WERI-Rb-1 (cell line): ENCODE measurements at regions not wholly inside any gene's neighbourhood (a gene's known extent, or its start where the extent isn't known, plus 50 kb on each side); places are given as distances from the start of the nearest gene placed in this dataset.

Experiments
- DNase-seq: peaks from one replicate; pipeline ENCODE4 v3.0.0-alpha.2; 2020
- H3K27ac ChIP-seq: fragments of 250-450 bp; sonication (Bioruptor Pico); 2 replicates; pipeline ENCODE4 v1.5.1; 2020; ENCODE audit warnings: mild to moderate bottlenecking, moderate library complexity
- H3K27me3 ChIP-seq: fragments of 250-450 bp; sonication (Bioruptor Pico); 2 replicates; pipeline ENCODE4 v1.5.1; 2021; ENCODE audit warnings: mild to moderate bottlenecking, low read depth, moderate library complexity; ENCODE audit not compliant: insufficient read depth, severe bottlenecking
- H3K36me3 ChIP-seq: fragments of 250-450 bp; sonication (Bioruptor Pico); 2 replicates; pipeline ENCODE4 v1.5.1; 2020; ENCODE audit warnings: mild to moderate bottlenecking, moderate library complexity
- H3K4me3 ChIP-seq: 2 replicates; pipeline ENCODE4 v1.5.1; 2011; ENCODE audit warnings: low read depth, mild to moderate bottlenecking, control low read depth, low read length
- H3K9me3 ChIP-seq: fragments of 250-450 bp; sonication (Bioruptor Pico); 2 replicates; pipeline ENCODE4 v1.5.1; 2021; ENCODE audit warnings: mild to moderate bottlenecking, moderate library complexity; ENCODE audit not compliant: severe bottlenecking
- CTCF ChIP-seq: IDR thresholded peaks from 2 replicates; pipeline ENCODE4 v1.5.1; 2011; ENCODE audit warnings: low read depth, mild to moderate bottlenecking, control low read depth, inconsistent platforms, low read length

GRCh38 chr2:117485588-117485987 is 328.9 kb upstream of the DDX18 start:
- H3K27ac ChIP-seq: no peak overlapping the region
- H3K4me3 ChIP-seq: no peak overlapping the region
- no peak for TF ChIP-seq CTCF
- no peaks in the 10 kb centered on the region for H3K9me3 ChIP-seq
- peaks cover 35% of the 10 kb centered on the region for H3K27me3 ChIP-seq
- no peak for DNase-seq
- H3K36me3 ChIP-seq: no peaks in the 10 kb centered on the region

- Histone ChIP-seq H3K36me3 (no peaks in the 10 kb centered on the region), H3K27ac (no peak overlapping the region), H3K4me3 (no peak overlapping the region), H3K27me3 (peaks cover 38% of the 10 kb centered on the region), H3K9me3 (no peaks in the 10 kb centered on the region)
- no peak for TF ChIP-seq CTCF
- DNase-seq: no peak
Observed at GRCh38 chr2:117486081-117486480, 328.4 kb upstream of the DDX18 start.

GRCh38 chr2:117492209-117492851 is 322.2 kb upstream of the DDX18 start:
- Histone ChIP-seq H3K27ac (no peak overlapping the region), H3K4me3 (no peak overlapping the region), H3K27me3 (peaks cover 31% of the 10 kb centered on the region), H3K9me3 (no peaks in the 10 kb centered on the region), H3K36me3 (no peaks in the 10 kb centered on the region)
- no peak for TF ChIP-seq CTCF
- no peak for DNase-seq

GRCh38 chr2:117500721-117501120 is 313.8 kb upstream of the DDX18 start:
- no peak for DNase-seq
- no peak overlapping the region for H3K4me3 ChIP-seq
- no peak for TF ChIP-seq CTCF
- peaks cover 36% of the 10 kb centered on the region for H3K27me3 ChIP-seq
- no peaks in the 10 kb centered on the region for H3K9me3 ChIP-seq
- no peak overlapping the region for H3K27ac ChIP-seq
- no peaks in the 10 kb centered on the region for H3K36me3 ChIP-seq

GRCh38 chr2:117502121-117502520 is 312.4 kb upstream of the DDX18 start:
- Histone ChIP-seq H3K27ac (no peak overlapping the region), H3K36me3 (no peaks in the 10 kb centered on the region), H3K27me3 (peaks cover 46% of the 10 kb centered on the region), H3K9me3 (no peaks in the 10 kb centered on the region), H3K4me3 (no peak overlapping the region)
- DNase-seq: no peak
- TF ChIP-seq CTCF: no peak

GRCh38 chr2:117512307-117512706 is 302.2 kb upstream of the DDX18 start:
- peaks cover 61% of the 10 kb centered on the region for H3K27me3 ChIP-seq
- H3K9me3 ChIP-seq: no peaks in the 10 kb centered on the region
- H3K27ac ChIP-seq: no peak overlapping the region
- H3K4me3 ChIP-seq: no peak overlapping the region
- no peak for DNase-seq
- H3K36me3 ChIP-seq: no peaks in the 10 kb centered on the region
- no peak for TF ChIP-seq CTCF
